Ovary (tissue), 3 donors: ENCODE measurements at regions not wholly inside any gene's neighbourhood (a gene's known extent, or its start where the extent isn't known, plus 50 kb on each side); places are given as distances from the start of the nearest gene placed in this dataset.

Experiments
- CTCF ChIP-seq, 3 donors: fragments of 450-650 bp in 2 of 3; fragments of 200-600 bp in 1 of 3; IDR thresholded peaks; one replicate each; pipeline versions ENCODE4 v1.5.1 to v1.8.0; 2016 to 2022; ENCODE audit warnings: antibody characterized with exemption in 3 of 3, mild to moderate bottlenecking in 1 of 3
- POLR2A ChIP-seq: fragments of 450-650 bp; IDR thresholded peaks from one replicate; pipeline ENCODE4 v1.6.1; 2017; ENCODE audit warnings: antibody characterized with exemption, mild to moderate bottlenecking, moderate library complexity
- donor health status: DM: no; HTN: no; CAD: no.

DNA sequence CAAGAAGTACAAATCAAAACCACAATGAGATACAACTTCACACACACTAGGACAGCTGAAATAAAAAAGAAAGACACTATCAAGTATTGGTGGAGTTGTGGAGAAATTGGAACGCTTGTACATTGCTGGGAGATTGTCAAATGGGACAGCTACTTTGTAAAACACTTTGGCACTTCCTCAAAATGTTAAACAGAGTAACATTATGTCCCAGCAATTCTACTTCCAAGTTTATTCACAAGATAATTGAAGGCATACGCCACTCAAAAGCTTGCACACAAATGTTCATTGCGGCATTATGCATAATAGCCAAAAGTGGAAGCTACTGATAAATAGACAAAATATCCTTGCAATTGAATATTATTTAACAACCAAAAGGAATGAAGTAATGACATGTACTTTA, 199.9 kb upstream of the KCNK2 start:
- TF ChIP-seq CTCF (IDR thresholded peaks at IDR 0.05): no peak
- TF ChIP-seq POLR2A: no peak
